Stimulated activated naive B cell treated with anti-CD40 and anti-IgM and Interleukin-4, amounts not matched to agents 10 μg/mL and 1 μg/mL and 100 μg/mL, for 72 hours (primary cell): ENCODE measurements at regions not wholly inside any gene's neighbourhood (a gene's known extent, or its start where the extent isn't known, plus 50 kb on each side); places are given as distances from the start of the nearest gene placed in this dataset.

Experiments
- ATAC-seq, 2 donors: fragments of 150-1000 bp; cut with Tn5 transposase; replicated peaks; 2 replicates each; pipeline ENCODE4 v1.10.0; 2021; ENCODE audit warnings: moderate library complexity in 1 of 2
- DNase-seq: peaks from one replicate; pipeline ENCODE4 v3.0.0; 2021
- H3K27ac Mint-ChIP-seq: one replicate; pipeline ENCODE4 v1.8.0; 2022; ENCODE audit warnings: mild to moderate bottlenecking, mixed read lengths
- H3K27me3 Mint-ChIP-seq, 2 donors: one replicate each; pipeline ENCODE4 v1.8.0; 2022; ENCODE audit warnings: mixed read lengths in 2 of 2
- H3K36me3 Mint-ChIP-seq, 2 donors: one replicate each; pipeline ENCODE4 v1.8.0; 2022; ENCODE audit warnings: mixed read lengths in 2 of 2, mild to moderate bottlenecking in 1 of 2
- H3K4me1 Mint-ChIP-seq, 2 donors: one replicate each; pipeline ENCODE4 v1.8.0; 2022; ENCODE audit warnings: mixed read lengths in 2 of 2, mild to moderate bottlenecking in 1 of 2
- H3K4me3 Mint-ChIP-seq, 2 donors: one replicate each; pipeline ENCODE4 v1.8.0; 2022; ENCODE audit warnings: mild to moderate bottlenecking in 2 of 2, mixed read lengths in 2 of 2, moderate library complexity in 1 of 2
- H3K9me3 Mint-ChIP-seq, 2 donors: one replicate each; pipeline ENCODE4 v1.8.0; 2022; ENCODE audit warnings: mixed read lengths in 2 of 2, mild to moderate bottlenecking in 1 of 2

DNA sequence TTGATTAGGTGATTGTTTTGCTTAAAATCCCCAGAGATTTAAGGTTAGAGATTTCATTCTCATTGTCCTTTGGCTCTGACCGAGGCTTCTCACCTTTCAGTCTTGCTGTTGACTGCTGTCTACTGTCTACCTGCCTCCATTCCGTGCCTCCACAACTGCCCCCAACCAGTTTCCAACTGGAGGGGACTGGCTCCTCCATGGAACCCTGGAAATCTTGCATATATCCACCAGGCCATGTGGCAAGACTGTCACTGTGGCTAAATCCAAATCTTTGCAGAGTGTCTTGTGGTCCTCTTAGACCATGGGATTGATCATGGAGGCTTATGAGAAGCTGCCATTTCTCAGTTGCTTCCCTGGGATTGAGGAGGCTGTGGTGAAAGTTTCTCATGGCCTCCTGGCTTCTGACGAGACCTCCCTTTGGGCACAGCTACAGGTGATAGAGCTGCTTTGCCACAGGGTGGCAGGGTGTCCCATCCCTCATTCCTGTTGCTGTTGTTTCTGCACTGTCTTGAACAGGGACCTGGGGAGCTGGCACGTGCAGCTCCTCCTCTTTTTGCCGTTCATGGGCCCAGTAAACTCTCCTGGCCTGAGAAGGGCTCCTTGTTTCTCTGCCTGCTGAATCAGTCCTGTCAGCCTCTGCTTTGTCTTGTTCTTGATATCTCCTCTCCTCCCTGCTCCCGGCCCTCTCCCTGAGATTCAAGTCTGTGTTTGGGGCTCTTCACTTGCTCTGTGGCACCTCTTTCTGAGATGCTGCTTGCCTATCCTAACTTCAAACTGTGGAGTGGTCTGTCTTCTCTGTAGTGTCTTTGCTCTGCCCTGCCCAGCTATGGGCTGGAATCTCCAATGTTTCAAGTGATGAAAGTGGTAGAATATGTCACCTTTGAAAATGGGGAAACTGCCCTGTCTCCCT is 63.6 kb upstream of the IGFBP3 start:
- Mint-ChIP-seq H3K4me1 (no peaks in the 10 kb centered on the region), H3K36me3 (peaks cover 2 to 4% of the 10 kb centered on the region in 2 donors), H3K27me3 (peaks cover 0 to 5% of the 10 kb centered on the region in 2 donors), H3K27ac (no peak overlapping the region), H3K9me3 (peaks cover 2 to 9% of the 10 kb centered on the region in 2 donors), H3K4me3 (no peak overlapping the region)
- no peak for DNase-seq
- no peak for ATAC-seq

DNA sequence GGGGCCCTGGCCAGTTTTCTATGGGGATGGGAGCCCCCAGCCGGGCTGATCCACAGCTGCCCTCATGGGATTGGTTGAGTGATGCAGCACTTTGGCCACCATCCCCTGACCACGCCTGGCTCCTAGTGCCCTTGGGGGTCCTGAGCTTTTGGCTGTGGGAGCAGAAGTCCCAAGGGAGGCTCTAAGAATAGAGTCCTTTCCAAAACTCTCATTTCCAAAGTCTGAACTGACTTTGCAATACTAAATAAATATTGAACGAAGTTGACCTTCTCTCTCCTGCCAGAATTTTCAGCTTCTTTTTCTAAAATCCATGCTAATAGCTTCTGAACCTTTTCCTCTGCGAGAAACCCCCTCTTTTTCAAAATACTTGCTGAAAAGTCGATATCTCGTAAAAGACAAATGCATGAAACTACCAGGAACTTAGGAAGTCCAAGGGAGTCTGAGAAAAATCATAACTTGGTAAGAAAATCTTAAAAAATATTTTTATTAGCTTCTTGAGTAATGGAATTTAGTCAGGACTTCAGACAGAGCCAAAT is 62.7 kb upstream of the IGFBP3 start:
- H3K4me1 Mint-ChIP-seq = no peaks in the 10 kb centered on the region
- no peak for DNase-seq
- H3K4me3 Mint-ChIP-seq = no peak overlapping the region
- H3K36me3 Mint-ChIP-seq = peaks cover 2 to 4% of the 10 kb centered on the region in 2 donors
- no peak for ATAC-seq
- H3K27ac Mint-ChIP-seq = no peak overlapping the region
- peaks cover 2 to 9% of the 10 kb centered on the region in 2 donors for H3K9me3 Mint-ChIP-seq
- H3K27me3 Mint-ChIP-seq = peaks cover 5 to 7% of the 10 kb centered on the region in 2 donors

DNA sequence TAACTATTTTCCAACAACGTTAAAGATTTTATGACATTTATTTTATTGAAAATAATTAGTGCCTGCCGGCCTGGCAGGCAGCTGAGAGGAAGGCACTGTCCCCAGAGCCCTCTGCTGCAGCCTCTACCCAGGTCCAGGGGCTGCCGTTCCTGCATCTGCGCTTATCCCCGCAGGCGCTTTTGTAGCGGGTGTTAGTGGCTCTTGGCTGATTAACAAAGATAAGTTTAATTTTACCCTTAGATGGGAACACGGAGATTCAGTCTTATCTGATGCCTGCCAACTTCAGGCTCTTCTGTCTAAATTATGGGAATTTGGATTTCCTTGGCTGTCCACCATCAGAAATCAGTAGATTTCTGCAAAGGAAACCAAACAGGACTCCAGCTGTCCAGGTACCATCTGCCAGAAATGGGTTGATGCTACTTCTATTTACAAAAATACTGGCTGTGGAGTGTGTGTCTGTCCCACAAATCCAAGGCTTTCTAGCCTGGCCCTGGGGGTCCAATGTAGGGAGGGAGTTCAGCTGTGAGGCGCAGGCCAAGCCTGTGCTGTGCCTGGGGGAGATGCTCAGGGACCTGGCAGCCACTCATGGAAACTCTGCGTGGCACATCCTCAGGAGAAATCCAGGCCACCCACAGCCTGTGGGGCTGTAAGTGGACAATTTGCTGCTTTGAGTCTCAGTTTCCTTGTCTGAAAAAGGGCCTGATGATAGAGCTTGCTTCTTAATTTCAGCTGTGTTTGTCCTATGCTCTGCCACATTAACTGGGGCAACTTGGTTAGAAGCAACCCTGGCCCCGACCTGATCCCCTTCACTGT is 62.0 kb upstream of the IGFBP3 start:
- ATAC-seq = no peak
- Mint-ChIP-seq H3K9me3 (peaks cover 2 to 9% of the 10 kb centered on the region in 2 donors), H3K27ac (no peak overlapping the region), H3K4me1 (peaks cover 0 to 1% of the 10 kb centered on the region in 2 donors), H3K4me3 (no peak overlapping the region), H3K36me3 (peaks cover 2 to 4% of the 10 kb centered on the region in 2 donors), H3K27me3 (peaks cover 5 to 10% of the 10 kb centered on the region in 2 donors)
- no peak for DNase-seq

DNA sequence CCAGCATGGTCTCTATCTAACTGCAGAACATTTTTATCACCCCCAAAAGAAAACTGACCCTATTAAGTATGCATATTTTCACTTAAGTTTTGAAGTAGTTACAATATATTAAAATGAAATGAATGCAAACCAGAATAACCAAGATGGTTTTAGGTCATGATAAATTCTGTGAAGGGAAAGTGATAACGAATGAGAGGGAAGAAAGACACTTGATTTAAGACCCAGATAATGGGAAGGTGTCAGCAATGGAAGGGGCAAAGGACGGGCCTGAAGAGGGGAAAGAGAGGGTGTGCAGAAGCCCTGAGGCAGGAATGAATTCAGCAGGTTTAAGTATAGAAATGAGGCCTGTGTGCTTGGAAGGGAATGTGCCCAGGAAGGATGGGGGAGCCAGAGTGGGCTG is 61.1 kb upstream of the IGFBP3 start:
- Mint-ChIP-seq H3K9me3 (peaks cover 2 to 9% of the 10 kb centered on the region in 2 donors), H3K27me3 (peaks cover 5 to 10% of the 10 kb centered on the region in 2 donors), H3K4me1 (peaks cover 0 to 1% of the 10 kb centered on the region in 2 donors), H3K36me3 (peaks cover 2 to 4% of the 10 kb centered on the region in 2 donors), H3K4me3 (no peak overlapping the region), H3K27ac (no peak overlapping the region)
- no peak for ATAC-seq
- DNase-seq = no peak

DNA sequence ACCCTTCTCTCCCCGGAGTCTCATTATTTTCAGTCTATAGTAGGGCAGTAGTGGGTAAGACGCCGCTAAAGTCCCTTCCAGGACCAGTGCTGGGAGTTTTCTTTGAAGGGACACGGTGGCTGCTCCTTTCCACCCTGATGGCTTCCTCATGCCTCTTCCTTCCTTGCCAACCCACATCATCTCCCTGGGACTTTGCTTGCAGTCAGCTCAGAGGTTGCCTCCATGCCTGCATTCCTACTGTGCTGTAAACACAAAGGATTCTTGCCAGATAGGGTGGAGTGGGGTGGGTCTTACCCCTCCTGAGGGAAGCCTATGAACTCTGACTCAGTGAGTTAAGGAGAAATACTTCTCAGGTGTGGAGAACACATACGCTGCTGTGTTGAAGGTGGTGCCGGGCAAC is 59.9 kb upstream of the IGFBP3 start:
- ATAC-seq (no peak), DNase-seq (no peak)
- Mint-ChIP-seq H3K27ac (no peak overlapping the region), H3K27me3 (peaks cover 2 to 14% of the 10 kb centered on the region in 2 donors), H3K4me3 (no peak overlapping the region), H3K4me1 (peaks cover 0 to 1% of the 10 kb centered on the region in 2 donors), H3K36me3 (peaks cover 2 to 4% of the 10 kb centered on the region in 2 donors), H3K9me3 (peaks cover 2 to 4% of the 10 kb centered on the region in 2 donors)

DNA sequence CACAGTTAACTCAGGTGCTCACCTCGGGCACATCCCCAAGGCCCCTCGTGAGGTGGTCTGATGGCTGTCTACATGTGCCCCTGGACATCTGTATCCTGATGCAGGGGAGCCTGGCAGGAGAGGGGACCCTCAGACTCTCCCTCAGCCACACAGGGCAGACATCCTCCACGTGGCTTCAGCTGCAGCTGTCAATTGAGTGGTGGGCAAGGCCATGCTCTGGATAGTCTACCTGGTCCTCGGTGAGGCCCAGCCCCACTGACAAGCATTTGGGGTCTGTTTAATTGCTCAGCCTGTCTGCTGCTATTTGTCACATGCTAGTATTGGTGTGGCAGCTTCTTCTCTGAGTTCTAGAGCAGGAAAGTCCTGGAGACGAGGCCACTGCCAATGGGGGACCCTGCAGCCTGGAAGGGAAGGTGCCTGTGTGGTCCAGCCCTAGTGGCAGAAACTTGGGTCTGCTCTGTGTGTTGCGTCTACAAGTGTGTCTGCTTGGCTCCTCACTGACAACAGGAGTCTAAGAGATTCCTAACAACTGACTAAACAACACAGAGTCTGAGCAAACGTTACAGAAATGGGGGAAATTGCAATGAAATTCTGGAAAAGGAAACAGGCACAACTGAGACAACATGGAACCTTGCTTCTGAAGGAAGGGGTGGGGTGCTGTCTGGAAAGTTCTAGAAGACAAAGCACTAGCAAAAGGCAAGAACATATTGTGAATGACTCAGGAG is 59.3 kb upstream of the IGFBP3 start:
- Mint-ChIP-seq H3K4me3 (no peak overlapping the region), H3K27me3 (peaks cover 6 to 14% of the 10 kb centered on the region in 2 donors), H3K9me3 (peaks cover 2 to 4% of the 10 kb centered on the region in 2 donors), H3K4me1 (peaks cover 0 to 1% of the 10 kb centered on the region in 2 donors), H3K36me3 (peaks cover 2 to 4% of the 10 kb centered on the region in 2 donors), H3K27ac (no peak overlapping the region)
- ATAC-seq (no peak), DNase-seq (no peak)

DNA sequence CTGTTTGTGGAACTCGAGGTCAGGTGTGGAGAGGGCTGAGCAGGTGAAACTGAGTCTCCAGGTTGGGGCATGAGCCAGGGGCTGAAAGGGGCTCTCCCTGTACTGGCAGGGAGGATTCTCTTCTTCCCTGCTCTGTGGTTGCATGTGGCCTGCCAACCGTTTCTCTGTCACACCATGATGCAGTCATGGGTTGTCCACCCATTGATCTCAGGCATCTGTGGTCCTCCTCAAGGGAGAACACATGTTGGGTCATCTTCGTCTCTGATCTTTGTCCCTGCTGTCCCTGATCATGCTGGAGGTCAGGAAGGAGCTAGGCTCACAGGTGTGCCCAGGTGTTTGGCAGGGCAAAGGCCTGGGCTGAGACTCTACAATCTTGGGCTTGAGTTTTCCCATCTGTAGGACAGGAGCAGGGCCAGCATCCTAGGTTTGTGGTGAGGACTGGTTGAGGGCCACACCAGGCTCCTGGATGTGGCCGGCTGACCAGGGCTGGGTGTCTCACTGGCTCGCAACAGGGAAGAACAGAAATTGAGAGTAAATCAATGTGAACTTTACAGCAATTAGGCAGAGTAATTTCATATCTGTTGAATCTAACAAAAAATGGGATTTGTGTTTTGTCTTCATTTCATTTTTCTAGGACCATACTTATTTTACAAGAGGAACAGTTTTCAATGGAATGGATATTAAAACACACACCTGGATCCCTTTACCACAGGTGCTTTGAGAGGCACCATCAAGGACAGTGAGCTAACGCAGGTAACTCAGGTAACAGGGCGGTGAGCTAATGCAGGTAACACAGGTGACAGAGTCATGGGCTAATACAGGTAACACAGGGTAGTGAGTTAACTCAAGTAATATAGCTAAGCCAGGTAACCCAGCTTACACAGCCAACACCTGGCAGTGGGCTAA is 58.5 kb upstream of the IGFBP3 start:
- DNase-seq (no peak), ATAC-seq (no peak)
- peaks cover 6 to 18% of the 10 kb centered on the region in 2 donors for H3K27me3 Mint-ChIP-seq
- H3K27ac Mint-ChIP-seq = no peak overlapping the region
- peaks cover 2 to 4% of the 10 kb centered on the region in 2 donors for H3K9me3 Mint-ChIP-seq
- H3K4me3 Mint-ChIP-seq = no peak overlapping the region
- peaks cover 2 to 4% of the 10 kb centered on the region in 2 donors for H3K36me3 Mint-ChIP-seq
- peaks cover 0 to 1% of the 10 kb centered on the region in 2 donors for H3K4me1 Mint-ChIP-seq

DNA sequence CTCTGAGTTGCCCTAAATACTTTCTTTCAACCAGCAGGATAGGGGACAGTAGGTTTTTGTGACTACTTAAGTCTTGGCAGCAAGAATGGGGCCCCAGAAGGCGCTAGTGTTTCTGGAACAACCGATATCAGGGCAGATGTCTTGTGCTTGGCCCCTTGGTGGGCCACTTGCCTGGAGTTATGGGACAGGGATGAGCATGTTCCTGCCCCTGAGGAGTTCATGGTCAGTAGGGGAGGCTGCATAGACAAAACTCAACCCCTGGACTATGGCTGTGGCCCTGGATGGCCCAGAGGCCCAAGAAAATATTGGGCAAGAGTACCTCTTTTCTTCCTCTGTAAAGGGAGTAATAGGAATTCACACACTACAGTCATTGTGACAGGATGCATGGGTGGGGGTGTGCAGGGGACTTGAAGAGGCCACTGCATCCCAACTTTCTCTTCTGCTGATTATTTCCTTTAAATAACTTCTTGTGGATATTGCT is 57.7 kb upstream of the IGFBP3 start:
- Mint-ChIP-seq H3K27me3 (peaks cover 6 to 19% of the 10 kb centered on the region in 2 donors), H3K27ac (no peak overlapping the region), H3K9me3 (peaks cover 2 to 4% of the 10 kb centered on the region in 2 donors), H3K36me3 (peaks cover 2 to 4% of the 10 kb centered on the region in 2 donors), H3K4me3 (no peak overlapping the region), H3K4me1 (peaks cover 0 to 1% of the 10 kb centered on the region in 2 donors)
- DNase-seq = no peak
- no peak for ATAC-seq

DNA sequence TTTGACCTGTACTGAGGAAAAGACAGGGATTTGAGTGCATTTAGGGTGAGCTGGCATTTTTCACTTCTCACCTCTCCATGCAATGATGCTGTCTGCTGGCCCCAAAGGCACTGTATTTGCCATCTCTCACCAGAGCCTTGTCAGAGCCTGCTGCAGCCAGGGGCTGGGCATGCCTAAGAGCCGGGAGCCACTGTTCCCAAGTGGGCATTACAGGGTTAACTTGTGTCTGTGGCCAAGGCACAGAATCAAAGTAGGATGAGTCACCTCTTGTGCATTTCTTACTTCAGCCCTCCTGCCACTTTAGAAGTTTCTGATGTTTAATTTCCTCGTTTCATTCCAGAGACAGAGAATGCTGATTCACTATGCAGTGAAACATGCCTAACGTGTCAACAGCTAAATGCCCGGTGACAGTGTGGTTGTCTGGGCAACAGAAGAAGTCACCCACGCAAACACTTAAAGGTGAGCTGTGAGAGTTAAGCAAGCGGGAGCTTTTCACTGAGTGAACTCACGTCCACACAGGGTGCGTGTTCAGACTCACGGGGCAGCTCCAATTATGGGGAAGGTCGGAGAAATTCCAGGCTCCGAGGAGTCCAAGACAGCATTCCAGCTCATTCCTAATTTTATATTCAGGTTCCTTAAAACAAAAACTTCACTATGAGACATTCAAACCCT is 57.1 kb upstream of the IGFBP3 start:
- Mint-ChIP-seq H3K36me3 (peaks cover 2 to 4% of the 10 kb centered on the region in 2 donors), H3K27me3 (peaks cover 6 to 19% of the 10 kb centered on the region in 2 donors), H3K27ac (no peak overlapping the region), H3K4me3 (no peak overlapping the region), H3K9me3 (peaks cover 2 to 4% of the 10 kb centered on the region in 2 donors), H3K4me1 (peaks cover 0 to 1% of the 10 kb centered on the region in 2 donors)
- no peak for DNase-seq
- ATAC-seq = peak; percentile 59 to 60

DNA sequence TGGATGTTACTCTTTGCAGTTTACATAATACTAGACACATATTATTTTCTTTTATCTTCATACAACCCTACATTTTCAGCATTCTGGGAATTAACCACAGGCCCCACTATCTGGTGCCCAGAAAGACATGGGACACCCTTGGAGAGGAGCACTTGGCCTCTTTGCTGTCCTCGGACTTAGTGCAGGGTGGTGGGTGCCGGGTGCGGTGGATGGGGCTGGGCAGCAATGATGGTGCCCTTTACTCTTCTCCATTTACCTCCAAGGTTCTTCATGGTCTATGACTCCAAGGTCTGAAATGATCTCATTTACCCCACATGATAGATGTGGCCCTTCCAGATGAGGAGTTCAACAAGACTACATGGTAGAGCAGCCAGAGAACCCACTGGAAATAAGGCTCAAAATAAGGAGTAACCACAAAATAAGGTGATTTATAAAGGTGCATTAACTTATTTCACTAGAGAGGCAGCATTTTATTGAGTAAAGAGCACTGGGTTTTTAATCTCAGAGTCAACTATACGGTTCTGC is 56.2 kb upstream of the IGFBP3 start:
- DNase-seq (no peak), ATAC-seq (no peak)
- H3K27me3 Mint-ChIP-seq = peaks cover 12 to 25% of the 10 kb centered on the region in 2 donors
- no peak overlapping the region for H3K27ac Mint-ChIP-seq
- H3K36me3 Mint-ChIP-seq = peaks cover 2 to 3% of the 10 kb centered on the region in 2 donors
- H3K4me3 Mint-ChIP-seq = no peak overlapping the region
- H3K4me1 Mint-ChIP-seq = peaks cover 0 to 4% of the 10 kb centered on the region in 2 donors
- peaks cover 2 to 4% of the 10 kb centered on the region in 2 donors for H3K9me3 Mint-ChIP-seq

DNA sequence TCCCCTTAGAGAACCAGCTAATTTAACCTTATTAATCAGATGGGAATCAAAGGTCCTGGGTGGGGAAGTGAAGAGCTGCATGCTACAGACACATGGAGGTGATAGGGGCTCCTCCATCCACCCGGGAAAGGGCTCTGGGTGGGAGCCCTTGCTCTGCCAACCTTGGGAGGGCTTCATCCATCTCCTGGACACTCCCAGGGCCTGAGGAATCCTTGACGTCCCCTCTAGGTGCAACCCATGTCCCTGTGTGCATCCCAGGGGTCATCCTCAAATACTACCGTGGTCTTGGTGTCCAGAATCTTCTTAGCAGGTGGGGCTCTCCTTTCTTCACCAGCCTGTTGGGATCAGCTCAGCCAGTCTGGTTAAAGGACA is 55.4 kb upstream of the IGFBP3 start:
- Mint-ChIP-seq H3K4me3 (no peak overlapping the region), H3K36me3 (no peaks in the 10 kb centered on the region), H3K27me3 (peaks cover 12 to 25% of the 10 kb centered on the region in 2 donors), H3K4me1 (peaks cover 0 to 4% of the 10 kb centered on the region in 2 donors), H3K27ac (no peak overlapping the region), H3K9me3 (no peaks in the 10 kb centered on the region)
- ATAC-seq (no peak), DNase-seq (no peak)

DNA sequence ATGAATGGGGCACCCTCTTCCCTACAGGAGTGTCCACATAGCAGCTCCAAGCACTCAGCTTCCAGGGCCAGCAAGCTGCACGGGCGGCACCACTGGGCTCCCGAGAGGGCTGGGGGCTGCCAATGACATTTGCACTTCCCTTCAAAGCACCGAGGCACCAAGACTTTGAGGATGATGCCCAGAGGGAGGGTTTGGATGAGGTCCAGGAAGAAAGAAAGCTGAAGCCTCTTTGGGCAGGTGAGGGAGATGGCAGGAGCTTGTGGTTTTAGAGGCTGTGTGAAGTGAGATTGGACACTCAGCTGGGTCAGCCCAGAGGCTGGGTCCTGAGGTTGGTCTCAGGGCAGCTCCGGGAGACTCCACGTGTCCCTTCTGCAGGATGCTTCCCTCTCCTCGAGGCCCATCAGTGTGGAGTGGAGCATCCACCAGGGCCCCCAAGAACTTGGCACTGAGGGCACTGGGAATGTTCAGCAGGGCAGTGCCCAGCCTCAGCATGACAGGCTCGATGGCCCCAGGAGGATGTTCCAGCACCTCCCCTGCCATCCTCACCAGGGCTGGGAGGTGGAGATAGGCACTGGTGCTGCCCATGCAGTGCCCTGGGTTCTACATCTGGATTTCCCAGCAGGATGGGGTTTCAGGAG is 54.9 kb upstream of the IGFBP3 start:
- peaks cover 12 to 25% of the 10 kb centered on the region in 2 donors for H3K27me3 Mint-ChIP-seq
- no peak for DNase-seq
- H3K4me3 Mint-ChIP-seq = no peak overlapping the region

More for the DNA sequence above, 54.9 kb upstream of the IGFBP3 start:
- no peak overlapping the region for H3K27ac Mint-ChIP-seq
- no peak for ATAC-seq
- peaks cover 0 to 4% of the 10 kb centered on the region in 2 donors for H3K4me1 Mint-ChIP-seq
- H3K9me3 Mint-ChIP-seq = no peaks in the 10 kb centered on the region
- H3K36me3 Mint-ChIP-seq = no peaks in the 10 kb centered on the region
